SK-N-SH treated with all-trans-retinoic acid at 6 μM for 48 hours (cell line): ENCODE measurements at regions not wholly inside any gene's neighbourhood (a gene's known extent, or its start where the extent isn't known, plus 50 kb on each side); places are given as distances from the start of the nearest gene placed in this dataset.

ENCODE experiments used
- ATAC-seq: fragments of 200-7000 bp; cut with Tn5 transposase; 3 replicates; pipeline ENCODE4 v1.9.1; 2020; ENCODE audit warnings: mild to moderate bottlenecking, moderate library complexity
- ARNTL ChIP-seq: fragments of 450-650 bp; formaldehyde crosslinking; IDR thresholded peaks from 2 replicates; pipeline ENCODE4 v1.5.0; 2020; ENCODE audit warnings: low read depth, mild to moderate bottlenecking, moderate library complexity, borderline replicate concordance
- BACH2 ChIP-seq: fragments of 250-450 bp; sonication (Bioruptor Pico); IDR thresholded peaks from 2 replicates; pipeline ENCODE4 v1.9.0; 2021; ENCODE audit warnings: mild to moderate bottlenecking, borderline replicate concordance
- CREB5 ChIP-seq: fragments of 250-450 bp; sonication (Bioruptor Pico); IDR thresholded peaks from 2 replicates; pipeline ENCODE4 v1.5.1; 2020; ENCODE audit warnings: low read depth, mild to moderate bottlenecking, moderate library complexity
- CSDC2 ChIP-seq: fragments of 250-450 bp; sonication (Bioruptor Pico); IDR thresholded peaks from 2 replicates; pipeline ENCODE4 v1.5.0; 2020; ENCODE audit warnings: mild to moderate bottlenecking, moderate library complexity
- CSRNP3 ChIP-seq: fragments of 250-450 bp; sonication (Bioruptor Pico); IDR thresholded peaks from 2 replicates; pipeline ENCODE4 v1.5.1; 2021; ENCODE audit warnings: mild to moderate bottlenecking, moderate library complexity
- ESRRG ChIP-seq: fragments of 250-450 bp; sonication (Bioruptor Pico); IDR thresholded peaks from 2 replicates; pipeline ENCODE4 v1.6.1; 2021; ENCODE audit warnings: mild to moderate bottlenecking
- GLIS3 ChIP-seq: fragments of 250-450 bp; sonication (Bioruptor Pico); IDR thresholded peaks from 2 replicates; pipeline ENCODE4 v1.5.0; 2020; ENCODE audit warnings: mild to moderate bottlenecking, moderate library complexity
- ISL1 ChIP-seq: fragments of 250-450 bp; sonication (Bioruptor Pico); IDR thresholded peaks from 2 replicates; pipeline ENCODE4 v2.1.2; 2022; ENCODE audit warnings: mild to moderate bottlenecking, moderate library complexity
- OSR1 ChIP-seq: fragments of 250-450 bp; sonication (Bioruptor Pico); IDR thresholded peaks from 2 replicates; pipeline ENCODE4 v1.8.0; 2022; ENCODE audit warnings: moderate library complexity, mild to moderate bottlenecking, inconsistent platforms
- PATZ1 ChIP-seq: fragments of 250-450 bp; sonication (Bioruptor Pico); IDR thresholded peaks from 2 replicates; pipeline ENCODE4 v1.8.0; 2020; ENCODE audit warnings: mild to moderate bottlenecking, moderate library complexity, borderline replicate concordance
- POU6F1 ChIP-seq: fragments of 250-450 bp; sonication (Bioruptor Pico); IDR thresholded peaks from 2 replicates; pipeline ENCODE4 v1.8.0; 2021; ENCODE audit warnings: low read depth, mild to moderate bottlenecking, moderate library complexity, borderline replicate concordance
- PPARA ChIP-seq: fragments of 250-450 bp; sonication (Bioruptor Pico); IDR thresholded peaks from 2 replicates; pipeline ENCODE4 v1.5.0; 2020; ENCODE audit warnings: mild to moderate bottlenecking, borderline replicate concordance
- RARB ChIP-seq: fragments of 250-450 bp; sonication (Bioruptor Pico); IDR thresholded peaks from 2 replicates; pipeline ENCODE4 v1.8.0; 2021; ENCODE audit warnings: mild to moderate bottlenecking, moderate library complexity
- SNAI2 ChIP-seq: fragments of 250-450 bp; sonication (Bioruptor Pico); IDR thresholded peaks from 2 replicates; pipeline ENCODE4 v1.5.0; 2020; ENCODE audit warnings: mild to moderate bottlenecking, moderate library complexity
- TCF4 ChIP-seq: fragments of 250-450 bp; sonication (Bioruptor Pico); IDR thresholded peaks from 2 replicates; pipeline ENCODE4 v1.8.0; 2021; ENCODE audit warnings: mild to moderate bottlenecking, moderate library complexity, borderline replicate concordance
- TOX ChIP-seq: fragments of 250-450 bp; sonication (Bioruptor Pico); IDR thresholded peaks from 2 replicates; pipeline ENCODE4 v1.8.0; 2021; ENCODE audit warnings: mild to moderate bottlenecking, moderate library complexity, borderline replicate concordance
- TSHZ2 ChIP-seq: fragments of 250-450 bp; sonication (Bioruptor Pico); IDR thresholded peaks from 2 replicates; pipeline ENCODE4 v1.5.0; 2020; ENCODE audit warnings: mild to moderate bottlenecking, moderate library complexity
- ZC3H10 ChIP-seq: fragments of 250-450 bp; sonication (Bioruptor Pico); IDR thresholded peaks from 2 replicates; pipeline ENCODE4 v1.5.1; 2021; ENCODE audit warnings: mild to moderate bottlenecking, moderate library complexity
- ZFP3 ChIP-seq: fragments of 250-450 bp; sonication (Bioruptor Pico); IDR thresholded peaks from 2 replicates; pipeline ENCODE4 v1.5.0; 2020; ENCODE audit warnings: mild to moderate bottlenecking, moderate library complexity
- ZFP30 ChIP-seq: fragments of 450-650 bp; formaldehyde crosslinking; IDR thresholded peaks from 2 replicates; pipeline ENCODE4 v1.5.0; 2022; ENCODE audit warnings: mild to moderate bottlenecking, moderate library complexity
- ZNF8 ChIP-seq: fragments of 450-650 bp; formaldehyde crosslinking; IDR thresholded peaks from 2 replicates; pipeline ENCODE4 v1.5.0; 2020; ENCODE audit warnings: mild to moderate bottlenecking, moderate library complexity

DNA sequence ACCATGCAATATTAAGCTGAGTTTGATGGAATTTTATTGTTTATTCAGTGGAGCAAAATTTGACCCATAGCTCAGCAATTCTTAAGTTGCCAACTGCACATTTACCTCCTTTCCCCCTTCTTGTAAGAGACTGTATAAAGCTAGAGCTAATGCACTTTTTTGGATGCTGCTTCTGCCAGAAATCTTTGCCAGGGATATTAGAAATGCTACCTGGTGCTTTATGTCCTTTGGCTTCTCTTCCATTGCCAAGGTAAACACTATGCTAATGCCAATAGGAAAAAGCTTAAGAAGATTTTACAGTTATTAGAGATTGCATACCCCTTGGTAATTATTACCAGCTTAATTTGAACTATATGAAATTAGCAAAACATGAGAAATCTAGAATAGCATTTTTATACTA is 79.0 kb upstream of the OGFRL1 start:
- no peak for TF ChIP-seq PPARA
- no peak for TF ChIP-seq ESRRG (CRISPR knock-in tag)
- no peak for TF ChIP-seq TSHZ2 (CRISPR knock-in tag)
- no peak for TF ChIP-seq OSR1
- no peak for TF ChIP-seq CREB5 (CRISPR knock-in tag)
- TF ChIP-seq GLIS3: no peak
- no peak for TF ChIP-seq TCF4 (CRISPR knock-in tag)
- TF ChIP-seq ZNF8: no peak
- no peak for TF ChIP-seq ZFP30 (CRISPR knock-in tag)
- TF ChIP-seq CSRNP3 (CRISPR knock-in tag): no peak
- no peak for TF ChIP-seq PATZ1 (CRISPR knock-in tag)
- no peak for TF ChIP-seq SNAI2 (CRISPR knock-in tag)
- TF ChIP-seq ARNTL (CRISPR knock-in tag): no peak
- no peak for TF ChIP-seq ISL1 (CRISPR knock-in tag)
- no peak for TF ChIP-seq BACH2 (CRISPR knock-in tag)
- no peak for TF ChIP-seq ZFP3 (CRISPR knock-in tag)
- no peak for TF ChIP-seq TOX (CRISPR knock-in tag)
- TF ChIP-seq RARB: no peak
- TF ChIP-seq POU6F1 (CRISPR knock-in tag): no peak
- no peak for TF ChIP-seq CSDC2 (CRISPR knock-in tag)
- TF ChIP-seq, all 23 proteins: peak for 0
- no peak for ATAC-seq

DNA sequence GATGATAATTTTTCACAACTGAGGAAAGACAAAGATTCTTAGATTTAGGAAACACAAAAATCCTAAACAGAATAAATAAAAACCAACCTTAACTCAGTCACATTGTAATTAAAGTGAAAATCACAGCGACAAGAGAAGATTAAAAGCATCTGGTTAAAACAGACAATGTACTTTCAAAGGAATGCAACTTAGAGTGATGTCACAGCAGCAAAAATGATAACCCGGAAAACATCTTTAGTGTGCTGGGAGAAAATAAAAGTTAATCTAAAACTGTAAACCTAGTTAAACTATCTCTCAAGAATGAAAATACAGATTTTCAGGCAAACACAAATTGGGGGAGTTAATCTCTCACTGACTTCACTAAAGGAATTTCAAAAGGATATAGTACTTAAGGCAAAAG is 76.8 kb upstream of the OGFRL1 start:
- TF ChIP-seq ZFP30 (CRISPR knock-in tag) (no peak), ZC3H10 (CRISPR knock-in tag) (no peak), ZFP3 (CRISPR knock-in tag) (no peak), CREB5 (CRISPR knock-in tag) (no peak), ISL1 (CRISPR knock-in tag) (no peak), BACH2 (CRISPR knock-in tag) (no peak), ARNTL (CRISPR knock-in tag) (no peak), OSR1 (no peak)
- peak; percentile 64 for ATAC-seq

DNA sequence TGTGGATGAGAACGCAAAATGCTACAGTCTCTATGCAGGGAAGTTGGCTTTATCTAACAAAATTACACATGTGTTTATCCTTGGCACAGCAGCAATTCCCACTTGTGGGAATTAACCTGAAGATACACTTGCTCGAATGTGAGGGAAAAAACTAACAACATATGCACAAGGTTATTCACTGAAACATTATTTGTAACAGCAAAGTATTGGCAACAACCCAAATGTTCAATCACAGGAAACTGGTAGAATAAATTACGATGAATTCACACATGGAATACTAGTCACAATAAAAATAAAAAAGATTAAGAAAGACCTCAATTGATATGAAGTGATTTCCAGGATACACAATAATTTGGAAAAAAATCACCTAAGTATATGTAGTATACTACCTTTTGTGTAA is 68.1 kb upstream of the OGFRL1 start:
- TF ChIP-seq RARB: no peak
- no peak for TF ChIP-seq TSHZ2 (CRISPR knock-in tag)
- no peak for TF ChIP-seq GLIS3
- TF ChIP-seq ZFP30 (CRISPR knock-in tag): no peak
- no peak for TF ChIP-seq TCF4 (CRISPR knock-in tag)
- no peak for TF ChIP-seq TOX (CRISPR knock-in tag)
- TF ChIP-seq POU6F1 (CRISPR knock-in tag): no peak
- no peak for TF ChIP-seq PPARA
- TF ChIP-seq ZC3H10 (CRISPR knock-in tag): no peak
- no peak for TF ChIP-seq ESRRG (CRISPR knock-in tag)
- TF ChIP-seq ARNTL (CRISPR knock-in tag): no peak
- ATAC-seq: no peak
